AG04449 (cell line): ENCODE measurements at regions not wholly inside any gene's neighbourhood (a gene's known extent, or its start where the extent isn't known, plus 50 kb on each side); places are given as distances from the start of the nearest gene placed in this dataset.

Source experiments
- CTCF ChIA-PET: fragments of 350-600 bp; formaldehyde crosslinking; extraction: SDS; loops from one replicate; lab custom pipeline; 2021; ENCODE audit warnings: antibody characterized with exemption; lab: Yijun Ruan, JAX
- POLR2A ChIA-PET: fragments of 400-600, 350-600 bp; formaldehyde crosslinking; extraction: SDS; loops from one replicate; lab custom pipeline; 2020; ENCODE audit warnings: antibody characterized with exemption, inconsistent platforms; lab: Yijun Ruan, JAX
- DNase-seq: peaks from one replicate; pipeline ENCODE4 v3.0.0-alpha.2; 2010; ENCODE audit warnings: low read depth, low spot score
- H3K4me3 ChIP-seq: 2 replicates; pipeline ENCODE4 v1.5.1; 2011; ENCODE audit warnings: low read depth, mild to moderate bottlenecking, control low read depth, low read length
- CTCF ChIP-seq: IDR thresholded peaks from one replicate; pipeline ENCODE4 v1.5.1; 2011; ENCODE audit warnings: mild to moderate bottlenecking, moderate library complexity, low read length, control low read depth, inconsistent platforms; ENCODE audit not compliant: insufficient read depth; ENCODE audit errors: missing control alignments

GRCh38 chr7:119482671-119483070 lies 790.3 kb upstream of the KCND2 start:
- no peak overlapping the region for H3K4me3 ChIP-seq
- ChIA-PET CTCF (no interaction called here), POLR2A (no interaction called here)
- no peak for TF ChIP-seq CTCF
- DNase-seq = no peak

GRCh38 chr7:119483364-119483763 lies 789.6 kb upstream of the KCND2 start:
- TF ChIP-seq CTCF = no peak
- POLR2A ChIA-PET = no interaction called here
- no peak overlapping the region for H3K4me3 ChIP-seq
- no peak for DNase-seq
- CTCF ChIA-PET = no interaction called here

- CTCF ChIA-PET = no interaction called here
- no peak for TF ChIP-seq CTCF
- H3K4me3 ChIP-seq = no peak overlapping the region
- POLR2A ChIA-PET = no interaction called here
- DNase-seq = no peak
Observed at GRCh38 chr7:119514326-119514725, 758.6 kb upstream of the KCND2 start.

- H3K4me3 ChIP-seq = no peak overlapping the region
- TF ChIP-seq CTCF = no peak
- ChIA-PET POLR2A (no interaction called here), CTCF (no interaction called here)
- DNase-seq = no peak
Observed at GRCh38 chr7:119515214-119515613, 757.8 kb upstream of the KCND2 start.

- POLR2A ChIA-PET = no interaction called here
- DNase-seq = no peak
- H3K4me3 ChIP-seq = no peak overlapping the region
- CTCF ChIA-PET = no interaction called here
- no peak for TF ChIP-seq CTCF
Observed at GRCh38 chr7:119515962-119516361, 757.0 kb upstream of the KCND2 start.

GRCh38 chr7:119522263-119522662 lies 750.7 kb upstream of the KCND2 start:
- DNase-seq = no peak
- ChIA-PET CTCF (no interaction called here), POLR2A (no interaction called here)
- H3K4me3 ChIP-seq = no peak overlapping the region
- TF ChIP-seq CTCF = no peak

GRCh38 chr7:119522698-119523097 lies 750.3 kb upstream of the KCND2 start:
- CTCF ChIA-PET = no interaction called here
- H3K4me3 ChIP-seq = no peak overlapping the region
- POLR2A ChIA-PET = no interaction called here
- no peak for TF ChIP-seq CTCF
- no peak for DNase-seq
